ENCODE measurements at regions not wholly inside any gene's neighbourhood (a gene's known extent, or its start where the extent isn't known, plus 50 kb on each side); places are given as distances from the start of the nearest gene placed in this dataset.

DNA sequence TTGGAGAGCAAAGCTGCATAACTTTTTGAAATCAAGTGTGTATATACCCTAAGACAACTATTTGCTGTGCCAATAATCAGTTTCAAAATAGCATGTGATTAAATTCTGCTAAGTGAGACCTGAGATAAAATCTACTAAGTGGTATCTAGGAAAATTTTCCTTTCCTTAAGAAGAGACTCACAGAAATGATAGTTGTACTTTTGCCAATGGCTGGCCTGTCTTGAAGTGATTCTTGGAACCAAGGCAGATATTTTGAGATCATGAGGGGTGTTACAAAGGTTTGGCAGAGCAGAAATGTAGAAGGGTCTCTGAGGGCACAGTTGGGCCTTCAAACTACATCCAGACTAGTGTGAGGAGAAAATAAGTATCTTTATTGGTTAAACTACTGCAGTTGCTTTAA, 902.6 kb upstream of the TENM4 start:
- no peak overlapping the region for H3K27ac ChIP-seq (ENCODE audit: control insufficient read depth, insufficient read depth)
- H3K4me1 ChIP-seq (ENCODE audit: control insufficient read depth, insufficient read depth, low read length) = no peaks in the 10 kb centered on the region
- intact Hi-C loops (cut with micrococcal nuclease; ENCODE audit: unreplicated experiment) (no loop called here), in situ Hi-C loops (cut with MboI) (no loop called here)
- FAIRE-seq (no peak), ATAC-seq (no peak), DNase-seq (ENCODE audit: low read depth, low spot score) (no peak)
- no peaks in the 10 kb centered on the region for H4K20me1 ChIP-seq (ENCODE audit: control insufficient read depth, insufficient read depth)
- H3K27me3 ChIP-seq (replicated peaks in 1 of 2; ENCODE audit: control insufficient read depth in 2 of 2, insufficient read depth in 2 of 2, low read length in 1 of 2) = no peaks in the 10 kb centered on the region
- H3K4me2 ChIP-seq (ENCODE audit: control insufficient read depth, insufficient read depth) = no peak overlapping the region
- H3K4me3 ChIP-seq = no peak overlapping the region
- H3K9ac ChIP-seq (ENCODE audit: control insufficient read depth, insufficient read depth, low read length) = no peak overlapping the region
- no peaks in the 10 kb centered on the region for H3K79me2 ChIP-seq (ENCODE audit: control insufficient read depth, insufficient read depth, low read length)
- TF ChIP-seq NFYA (IDR thresholded peaks at IDR 0.05; ENCODE audit: borderline replicate concordance, low read depth, low read length) (no peak), SUPT20H (IDR thresholded peaks at IDR 0.05; ENCODE audit: borderline replicate concordance, control insufficient read depth, low read depth, low read length) (no peak), MYB (IDR thresholded peaks at IDR 0.05; ENCODE audit: borderline replicate concordance, low read depth, low read length) (no peak), RB1 (IDR thresholded peaks at IDR 0.05; ENCODE audit: borderline replicate concordance) (no peak), CEBPB (IDR thresholded peaks at IDR 0.05; ENCODE audit: borderline replicate concordance in 1 of 2, low read depth in 2 of 2, low read length in 2 of 2) (no peak)
- no peaks in the 10 kb centered on the region for H3K36me3 ChIP-seq (ENCODE audit: control insufficient read depth in 2 of 2, insufficient read depth in 2 of 2, low read length in 1 of 2)
- H3K9me3 ChIP-seq (replicated peaks; ENCODE audit: control insufficient read depth, insufficient read depth, low read length) = no peaks in the 10 kb centered on the region
- BruUV-seq (replicated peaks) = no TSS peak
- CTCF ChIA-PET = no interaction called here
- no peak overlapping the region for H2AFZ ChIP-seq (ENCODE audit: control insufficient read depth, low read depth, low read length)
- RAD21 ChIA-PET (ENCODE audit: unreplicated experiment) = no interaction called here
- POLR2A ChIA-PET = no interaction called here
- SMC1A ChIA-PET (ENCODE audit: uncharacterized antibody, unreplicated experiment) = no interaction called here

DNA sequence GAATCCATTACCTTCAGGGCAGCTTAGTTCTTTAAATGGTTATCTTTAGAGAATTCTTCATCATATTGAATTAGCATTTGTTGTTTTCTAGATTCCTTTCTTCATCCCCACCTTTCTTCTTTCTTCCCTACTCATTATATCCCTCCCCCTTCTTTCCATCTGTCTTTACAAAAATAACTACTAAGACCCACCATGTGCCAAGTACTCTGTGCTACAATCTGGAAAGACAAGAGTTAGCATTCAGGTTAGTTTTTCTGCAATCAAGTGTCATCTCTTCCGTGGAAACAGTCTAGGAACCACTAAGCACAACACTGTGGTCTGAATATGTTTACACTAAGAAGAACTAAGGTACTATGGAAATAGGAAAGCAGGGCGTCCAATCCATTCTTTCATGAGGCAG, 897.4 kb upstream of the TENM4 start:
- H3K79me2 ChIP-seq (ENCODE audit: control insufficient read depth, insufficient read depth, low read length) = no peaks in the 10 kb centered on the region
- DNase-seq (ENCODE audit: low read depth, low spot score) = no peak
- H3K4me1 ChIP-seq (ENCODE audit: control insufficient read depth, insufficient read depth, low read length) = no peaks in the 10 kb centered on the region
- RAD21 ChIA-PET (ENCODE audit: unreplicated experiment) = no interaction called here
- no peak overlapping the region for H2AFZ ChIP-seq (ENCODE audit: control insufficient read depth, low read depth, low read length)
- no peak for ATAC-seq
- no peaks in the 10 kb centered on the region for H3K9me3 ChIP-seq (replicated peaks; ENCODE audit: control insufficient read depth, insufficient read depth, low read length)
- POLR2A ChIA-PET = no interaction called here
- WGBS (ENCODE audit: insufficient coverage, insufficient replicate concordance, low lambda C conversion rate, missing lambda C conversion rate) = 2% methylated on average over 2 of the region's 2 CpGs
- no peak for FAIRE-seq
- intact Hi-C loops (cut with micrococcal nuclease; ENCODE audit: unreplicated experiment) (no loop called here), in situ Hi-C loops (cut with MboI) (no loop called here)
- CTCF ChIA-PET = no interaction called here
- no peaks in the 10 kb centered on the region for H4K20me1 ChIP-seq (ENCODE audit: control insufficient read depth, insufficient read depth)
- no peak overlapping the region for H3K4me3 ChIP-seq
- H3K4me2 ChIP-seq (ENCODE audit: control insufficient read depth, insufficient read depth) = no peak overlapping the region
- SMC1A ChIA-PET (ENCODE audit: uncharacterized antibody, unreplicated experiment) = no interaction called here
- no peaks in the 10 kb centered on the region for H3K36me3 ChIP-seq (ENCODE audit: control insufficient read depth in 2 of 2, insufficient read depth in 2 of 2, low read length in 1 of 2)
- H3K9ac ChIP-seq (ENCODE audit: control insufficient read depth, insufficient read depth, low read length) = no peak overlapping the region
- no peaks in the 10 kb centered on the region for H3K27me3 ChIP-seq (replicated peaks in 1 of 2; ENCODE audit: control insufficient read depth in 2 of 2, insufficient read depth in 2 of 2, low read length in 1 of 2)
- no TSS peak for BruUV-seq (replicated peaks)
- H3K27ac ChIP-seq (ENCODE audit: control insufficient read depth, insufficient read depth) = no peak overlapping the region
- TF ChIP-seq, protein P1, sequence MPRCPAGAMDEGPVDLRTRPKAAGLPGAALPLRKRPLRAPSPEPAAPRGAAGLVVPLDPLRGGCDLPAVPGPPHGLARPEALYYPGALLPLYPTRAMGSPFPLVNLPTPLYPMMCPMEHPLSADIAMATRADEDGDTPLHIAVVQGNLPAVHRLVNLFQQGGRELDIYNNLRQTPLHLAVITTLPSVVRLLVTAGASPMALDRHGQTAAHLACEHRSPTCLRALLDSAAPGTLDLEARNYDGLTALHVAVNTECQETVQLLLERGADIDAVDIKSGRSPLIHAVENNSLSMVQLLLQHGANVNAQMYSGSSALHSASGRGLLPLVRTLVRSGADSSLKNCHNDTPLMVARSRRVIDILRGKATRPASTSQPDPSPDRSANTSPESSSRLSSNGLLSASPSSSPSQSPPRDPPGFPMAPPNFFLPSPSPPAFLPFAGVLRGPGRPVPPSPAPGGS (IDR thresholded peaks at IDR 0.05; ENCODE audit: borderline replicate concordance, insufficient read depth, low read depth, low read length, poor library complexity, severe bottlenecking) = no peak
- TF ChIP-seq, protein P2, sequence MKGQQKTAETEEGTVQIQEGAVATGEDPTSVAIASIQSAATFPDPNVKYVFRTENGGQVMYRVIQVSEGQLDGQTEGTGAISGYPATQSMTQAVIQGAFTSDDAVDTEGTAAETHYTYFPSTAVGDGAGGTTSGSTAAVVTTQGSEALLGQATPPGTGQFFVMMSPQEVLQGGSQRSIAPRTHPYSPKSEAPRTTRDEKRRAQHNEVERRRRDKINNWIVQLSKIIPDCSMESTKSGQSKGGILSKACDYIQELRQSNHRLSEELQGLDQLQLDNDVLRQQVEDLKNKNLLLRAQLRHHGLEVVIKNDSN (IDR thresholded peaks at IDR 0.05; ENCODE audit: borderline replicate concordance, extremely low read length, insufficient read depth, low read depth, low read length) = no peak
- TF ChIP-seq, protein P3, sequence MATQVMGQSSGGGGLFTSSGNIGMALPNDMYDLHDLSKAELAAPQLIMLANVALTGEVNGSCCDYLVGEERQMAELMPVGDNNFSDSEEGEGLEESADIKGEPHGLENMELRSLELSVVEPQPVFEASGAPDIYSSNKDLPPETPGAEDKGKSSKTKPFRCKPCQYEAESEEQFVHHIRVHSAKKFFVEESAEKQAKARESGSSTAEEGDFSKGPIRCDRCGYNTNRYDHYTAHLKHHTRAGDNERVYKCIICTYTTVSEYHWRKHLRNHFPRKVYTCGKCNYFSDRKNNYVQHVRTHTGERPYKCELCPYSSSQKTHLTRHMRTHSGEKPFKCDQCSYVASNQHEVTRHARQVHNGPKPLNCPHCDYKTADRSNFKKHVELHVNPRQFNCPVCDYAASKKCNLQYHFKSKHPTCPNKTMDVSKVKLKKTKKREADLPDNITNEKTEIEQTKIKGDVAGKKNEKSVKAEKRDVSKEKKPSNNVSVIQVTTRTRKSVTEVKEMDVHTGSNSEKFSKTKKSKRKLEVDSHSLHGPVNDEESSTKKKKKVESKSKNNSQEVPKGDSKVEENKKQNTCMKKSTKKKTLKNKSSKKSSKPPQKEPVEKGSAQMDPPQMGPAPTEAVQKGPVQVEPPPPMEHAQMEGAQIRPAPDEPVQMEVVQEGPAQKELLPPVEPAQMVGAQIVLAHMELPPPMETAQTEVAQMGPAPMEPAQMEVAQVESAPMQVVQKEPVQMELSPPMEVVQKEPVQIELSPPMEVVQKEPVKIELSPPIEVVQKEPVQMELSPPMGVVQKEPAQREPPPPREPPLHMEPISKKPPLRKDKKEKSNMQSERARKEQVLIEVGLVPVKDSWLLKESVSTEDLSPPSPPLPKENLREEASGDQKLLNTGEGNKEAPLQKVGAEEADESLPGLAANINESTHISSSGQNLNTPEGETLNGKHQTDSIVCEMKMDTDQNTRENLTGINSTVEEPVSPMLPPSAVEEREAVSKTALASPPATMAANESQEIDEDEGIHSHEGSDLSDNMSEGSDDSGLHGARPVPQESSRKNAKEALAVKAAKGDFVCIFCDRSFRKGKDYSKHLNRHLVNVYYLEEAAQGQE (IDR thresholded peaks at IDR 0.05; ENCODE audit: low read depth, low read length) = no peak
- no peak for TF ChIP-seq IRF4 (IDR thresholded peaks at IDR 0.05; ENCODE audit: low read depth, low read length)
- no peak for TF ChIP-seq CHD2 (IDR thresholded peaks at IDR 0.05; ENCODE audit: borderline replicate concordance, low read depth, low read length)
- TF ChIP-seq NFYB (IDR thresholded peaks at IDR 0.05; ENCODE audit: insufficient read depth, low read depth, low read length) = no peak
- no peak for TF ChIP-seq TCF3 (IDR thresholded peaks at IDR 0.05; ENCODE audit: borderline replicate concordance, insufficient read depth, low read depth, low read length)
- no peak for TF ChIP-seq POU2F2 (IDR thresholded peaks at IDR 0.05; ENCODE audit: borderline replicate concordance, low read depth, low read length)
